CD14-positive monocyte (primary cell): ENCODE measurements at regions not wholly inside any gene's neighbourhood (a gene's known extent, or its start where the extent isn't known, plus 50 kb on each side); places are given as distances from the start of the nearest gene placed in this dataset.

Experiments used
- DNase-seq, 3 donors: peaks; one replicate each; pipeline ENCODE4 v3.0.0-alpha.2; 2011 to 2022
- H2AFZ ChIP-seq: 2 replicates; pipeline ENCODE4 v1.6.0; 2012; ENCODE audit warnings: mild to moderate bottlenecking, low read depth, low read length, inconsistent platforms; ENCODE audit not compliant: insufficient read depth, poor library complexity, severe bottlenecking
- H3K27ac ChIP-seq, 2 donors: 1 replicate in 1 of 2; 2 replicates in 1 of 2; pipeline ENCODE4 v1.5.1; 2012 to 2013; ENCODE audit warnings: low read length in 2 of 2, control low read depth in 1 of 2, inconsistent platforms in 1 of 2, low read depth in 1 of 2, mild to moderate bottlenecking in 1 of 2
- H3K27me3 ChIP-seq, 2 donors: one replicate each; pipeline versions ENCODE4 v1.6.0 to v1.6.1; 2011 to 2013; ENCODE audit warnings: low read length in 2 of 2; ENCODE audit not compliant: control insufficient read depth in 2 of 2, insufficient read depth in 2 of 2
- H3K36me3 ChIP-seq, 2 donors: replicated peaks in 1 of 2; 1 replicate in 1 of 2; 2 replicates in 1 of 2; pipeline versions ENCODE4 v1.5.1 to v1.6.1; 2012 to 2013; ENCODE audit warnings: low read length in 2 of 2, control low read depth in 1 of 2, inconsistent platforms in 1 of 2, mild to moderate bottlenecking in 1 of 2; ENCODE audit not compliant: insufficient read depth in 2 of 2, control insufficient read depth in 1 of 2
- H3K4me1 ChIP-seq, 2 donors: 1 replicate in 1 of 2; 2 replicates in 1 of 2; pipeline versions ENCODE4 v1.5.1 to v1.6.1; 2012 to 2013; ENCODE audit warnings: low read length in 2 of 2, control low read depth in 1 of 2, inconsistent platforms in 1 of 2, mild to moderate bottlenecking in 1 of 2, moderate library complexity in 1 of 2; ENCODE audit not compliant: insufficient read depth in 2 of 2, control insufficient read depth in 1 of 2
- H3K4me2 ChIP-seq: replicated peaks from 2 replicates; pipeline ENCODE3; 2012; ENCODE audit warnings: low read length, moderate library complexity, mild to moderate bottlenecking; ENCODE audit not compliant: poor library complexity, severe bottlenecking; ENCODE audit errors: extremely low read depth
- H3K4me3 ChIP-seq, 3 experiments: fragments of 200-600 bp in 1 of 3; sonication (generic) in 1 of 3; replicated peaks in 1 of 3; 1 replicate in 2 of 3; 2 replicates in 1 of 3; pipeline ENCODE4 v1.5.1; 2011 to 2013; ENCODE audit warnings: low read length in 3 of 3, mild to moderate bottlenecking in 3 of 3, control low read depth in 2 of 3, low read depth in 2 of 3, inconsistent platforms in 1 of 3, moderate library complexity in 1 of 3
- H3K79me2 ChIP-seq: 2 replicates; pipeline ENCODE4 v1.6.0; 2012; ENCODE audit warnings: mild to moderate bottlenecking, control low read depth, inconsistent platforms, low read length, moderate library complexity; ENCODE audit not compliant: insufficient read depth
- H3K9ac ChIP-seq: 2 replicates; pipeline ENCODE4 v1.6.0; 2017; ENCODE audit warnings: low read length, mild to moderate bottlenecking; ENCODE audit not compliant: insufficient read depth, poor library complexity, severe bottlenecking
- H3K9me3 ChIP-seq, 2 donors: replicated peaks in 1 of 2; 1 replicate in 1 of 2; 2 replicates in 1 of 2; pipeline versions ENCODE4 v1.5.1 to v1.6.1; 2012 to 2013; ENCODE audit warnings: low read length in 2 of 2, control low read depth in 1 of 2; ENCODE audit not compliant: control insufficient read depth in 1 of 2, insufficient read depth in 1 of 2
- H4K20me1 ChIP-seq: 2 replicates; pipeline ENCODE4 v1.6.0; 2012; ENCODE audit warnings: mild to moderate bottlenecking, low read length, control low read depth, moderate library complexity; ENCODE audit not compliant: insufficient read depth
- H3K27ac Mint-ChIP-seq, 7 donors: one replicate each; pipeline ENCODE4 v1.8.0; 2020; ENCODE audit warnings: mild to moderate bottlenecking in 7 of 7, mixed read lengths in 7 of 7, moderate library complexity in 6 of 7, inconsistent platforms in 2 of 7
- H3K27me3 Mint-ChIP-seq, 3 donors: one replicate each; pipeline ENCODE4 v1.8.0; 2021 to 2022; ENCODE audit warnings: low read depth in 3 of 3, mild to moderate bottlenecking in 3 of 3, mixed read lengths in 3 of 3, moderate library complexity in 3 of 3, inconsistent platforms in 1 of 3
- H3K36me3 Mint-ChIP-seq, 2 donors: one replicate each; pipeline ENCODE4 v1.8.0; 2020; ENCODE audit warnings: mixed read lengths in 2 of 2, inconsistent platforms in 1 of 2, mild to moderate bottlenecking in 1 of 2
- H3K4me1 Mint-ChIP-seq: one replicate; pipeline ENCODE4 v1.8.0; 2020; ENCODE audit warnings: mild to moderate bottlenecking, mixed read lengths
- H3K4me3 Mint-ChIP-seq, 2 donors: one replicate each; pipeline ENCODE4 v1.8.0; 2020; ENCODE audit warnings: mild to moderate bottlenecking in 2 of 2, mixed read lengths in 2 of 2, moderate library complexity in 1 of 2
- H3K9me3 Mint-ChIP-seq, 7 donors: one replicate each; pipeline ENCODE4 v1.8.0; 2020 to 2022; ENCODE audit warnings: mixed read lengths in 7 of 7, mild to moderate bottlenecking in 6 of 7, moderate library complexity in 6 of 7, inconsistent platforms in 2 of 7
- CTCF ChIP-seq: fragments of 200-600 bp; IDR thresholded peaks from one replicate; pipeline ENCODE4 v1.8.0; 2022; ENCODE audit warnings: antibody characterized with exemption, mild to moderate bottlenecking
- WGBS: methylation state at CpG from one replicate; pipeline ENCODE4 v1.1.5; 2013; ENCODE audit warnings: missing lambda C conversion rate; ENCODE audit not compliant: insufficient coverage; 5-methylcytosine and 5-hydroxymethylcytosine counted together
- intact Hi-C, 2 donors: fragments of 100-400 bp; cut with micrococcal nuclease; formaldehyde crosslinking; loops; one replicate each; pipeline versions ENCODE4 v1.15.0 to v1.15.1; 2023

GRCh38 chr2:225170162-225170561 lies 127.9 kb upstream of the DOCK10 start:
- no peak overlapping the region for H3K4me3 Mint-ChIP-seq
- H3K36me3 ChIP-seq = no peaks in the 10 kb centered on the region
- H3K4me1 Mint-ChIP-seq = peaks cover 7% of the 10 kb centered on the region
- peaks cover 0 to 2% (median 0%) of the 10 kb centered on the region in 7 donors for H3K9me3 Mint-ChIP-seq
- TF ChIP-seq CTCF = no peak
- H4K20me1 ChIP-seq = no peaks in the 10 kb centered on the region
- H3K4me1 ChIP-seq = no peaks in the 10 kb centered on the region
- H3K27ac Mint-ChIP-seq = no peak overlapping the region
- WGBS = no CpG with 5 or more reads among the region's 1 CpG
- no peak overlapping the region for H3K4me2 ChIP-seq
- intact Hi-C loops = no loop called here
- DNase-seq = no peak
- no peak overlapping the region for H3K27ac ChIP-seq
- H3K27me3 Mint-ChIP-seq = peaks cover 0 to 4% (median 2%) of the 10 kb centered on the region in 3 donors
- H3K9me3 ChIP-seq = no peaks in the 10 kb centered on the region
- H3K79me2 ChIP-seq = no peaks in the 10 kb centered on the region
- H3K4me3 ChIP-seq = no peak overlapping the region
- H3K27me3 ChIP-seq = no peaks in the 10 kb centered on the region
- no peak overlapping the region for H2AFZ ChIP-seq
- no peak overlapping the region for H3K9ac ChIP-seq
- no peaks in the 10 kb centered on the region for H3K36me3 Mint-ChIP-seq

GRCh38 chr2:225169396-225169795 lies 127.1 kb upstream of the DOCK10 start:
- H3K27ac Mint-ChIP-seq = no peak overlapping the region
- Histone ChIP-seq H3K36me3 (no peaks in the 10 kb centered on the region), H3K4me3 (no peak overlapping the region), H3K9me3 (no peaks in the 10 kb centered on the region), H4K20me1 (no peaks in the 10 kb centered on the region), H3K4me2 (no peak overlapping the region), H3K9ac (no peak overlapping the region), H3K27me3 (no peaks in the 10 kb centered on the region), H3K4me1 (peaks cover 0 to 4% of the 10 kb centered on the region in 2 donors), H3K79me2 (no peaks in the 10 kb centered on the region), H2AFZ (no peak overlapping the region), H3K27ac (no peak overlapping the region)
- intact Hi-C loops = no loop called here
- H3K27me3 Mint-ChIP-seq = peaks cover 0 to 4% (median 2%) of the 10 kb centered on the region in 3 donors
- no peak overlapping the region for H3K4me3 Mint-ChIP-seq
- no peaks in the 10 kb centered on the region for H3K36me3 Mint-ChIP-seq
- WGBS = 0% methylated on average over 1 of the region's 4 CpGs
- TF ChIP-seq CTCF = no peak
- DNase-seq = no peak
- H3K9me3 Mint-ChIP-seq = peaks cover 0 to 2% (median 0%) of the 10 kb centered on the region in 7 donors
- H3K4me1 Mint-ChIP-seq = peaks cover 14% of the 10 kb centered on the region
